OCI-LY3 (cell line): ENCODE measurements at regions not wholly inside any gene's neighbourhood (a gene's known extent, or its start where the extent isn't known, plus 50 kb on each side); places are given as distances from the start of the nearest gene placed in this dataset.

Source experiments
- H2AFZ ChIP-seq: fragments of 200-600, 300-600 bp; shearing (Covaris generic); 2 replicates; pipeline ENCODE4 v1.6.0; 2014; ENCODE audit warnings: antibody characterized with exemption, low read depth, low read length
- H3K27ac ChIP-seq: fragments of 200-600, 300-600 bp; sonication (generic); 2 replicates; pipeline ENCODE4 v1.5.1; 2014; ENCODE audit warnings: mild to moderate bottlenecking, low read length, moderate library complexity, mixed read lengths
- H3K27me3 ChIP-seq: fragments of 200-600, 300-600 bp; sonication (generic); 2 replicates; pipeline ENCODE4 v1.6.1; 2014; ENCODE audit warnings: low read depth, low read length, mixed read lengths
- H3K36me3 ChIP-seq: fragments of 200-600, 300-600 bp; sonication (generic); replicated peaks from 2 replicates; pipeline ENCODE3; 2014; ENCODE audit warnings: low read depth, low read length, mixed read lengths
- H3K4me1 ChIP-seq: fragments of 300-600, 200-600 bp; sonication (generic); 2 replicates; pipeline ENCODE4 v1.6.1; 2014; ENCODE audit warnings: low read length, mixed read lengths
- H3K4me2 ChIP-seq: fragments of 200-600, 300-600 bp; sonication (generic); 2 replicates; pipeline ENCODE4 v1.6.1; 2014; ENCODE audit warnings: low read length, mixed read lengths
- H3K4me3 ChIP-seq: fragments of 300-600, 200-600 bp; sonication (generic); 2 replicates; pipeline ENCODE4 v1.5.1; 2014; ENCODE audit warnings: antibody characterized with exemption, mild to moderate bottlenecking, low read length, moderate library complexity
- H3K79me2 ChIP-seq: fragments of 300-600, 200-600 bp; shearing (Covaris generic); 2 replicates; pipeline ENCODE4 v1.6.1; 2014; ENCODE audit warnings: mild to moderate bottlenecking, low read length, mixed read lengths
- H3K9ac ChIP-seq: fragments of 300-600, 200-600 bp; shearing (Covaris generic); 2 replicates; pipeline ENCODE4 v1.6.0; 2014; ENCODE audit warnings: mild to moderate bottlenecking, low read length, moderate library complexity
- H3K9me3 ChIP-seq: fragments of 200-600, 300-600 bp; shearing (Covaris generic); 2 replicates; pipeline ENCODE4 v1.6.1; 2014; ENCODE audit warnings: low read length, mixed read lengths; ENCODE audit not compliant: insufficient read depth
- H4K20me1 ChIP-seq: fragments of 200-600, 300-600 bp; sonication (generic); 2 replicates; pipeline ENCODE4 v1.6.1; 2016; ENCODE audit warnings: low read length, mixed read lengths; ENCODE audit not compliant: insufficient read depth
- CTCF ChIP-seq: fragments of 200-600, 300-600 bp; sonication (generic); IDR thresholded peaks from 2 replicates; pipeline ENCODE4 v1.5.1; 2014; ENCODE audit warnings: antibody characterized with exemption, low read length, low read depth
- EZH2phosphoT487 ChIP-seq: fragments of 200-600 bp; shearing (Covaris generic); IDR thresholded peaks from 2 replicates; pipeline ENCODE4 v1.6.1; 2018; ENCODE audit warnings: antibody characterized with exemption, mixed run types, low read depth

DNA sequence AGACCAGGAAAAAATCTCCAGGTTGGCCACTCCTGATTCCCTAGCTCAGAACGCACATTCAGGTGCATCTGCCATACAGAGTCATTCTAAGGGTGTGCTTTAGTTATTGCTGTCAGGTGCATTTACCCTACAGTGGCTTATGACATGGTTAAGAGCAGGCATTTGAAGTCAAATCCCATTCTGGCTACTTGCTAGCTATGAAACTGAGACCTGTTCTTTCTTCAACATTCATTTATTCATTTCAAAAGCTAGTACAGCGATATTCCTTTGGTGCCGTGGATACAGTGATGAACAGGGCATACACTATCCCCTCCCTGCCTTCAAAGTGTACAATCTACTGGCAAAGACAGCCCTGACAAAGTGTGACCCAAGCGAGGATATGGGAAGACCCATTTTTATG lies 508.3 kb downstream of the NPIPA7 start:
- no peaks in the 10 kb centered on the region for H3K9me3 ChIP-seq
- no peak overlapping the region for H2AFZ ChIP-seq
- no peak overlapping the region for H3K27ac ChIP-seq
- no peaks in the 10 kb centered on the region for H3K4me1 ChIP-seq
- no peaks in the 10 kb centered on the region for H3K36me3 ChIP-seq
- no peaks in the 10 kb centered on the region for H3K79me2 ChIP-seq
- H4K20me1 ChIP-seq = no peaks in the 10 kb centered on the region
- no peak overlapping the region for H3K4me2 ChIP-seq
- H3K27me3 ChIP-seq = peaks cover 9% of the 10 kb centered on the region; the same call in 1 of the 2 replicates
- no peak overlapping the region for H3K4me3 ChIP-seq
- TF ChIP-seq CTCF (no peak), EZH2phosphoT487 (no peak)
- no peak overlapping the region for H3K9ac ChIP-seq

GRCh38 chr16:16890964-16891363 lies 512.0 kb downstream of the NPIPA7 start:
- Histone ChIP-seq H2AFZ (no peak overlapping the region), H3K9ac (no peak overlapping the region), H3K9me3 (no peaks in the 10 kb centered on the region), H4K20me1 (no peaks in the 10 kb centered on the region), H3K79me2 (no peaks in the 10 kb centered on the region), H3K4me3 (no peak overlapping the region), H3K27ac (no peak overlapping the region), H3K4me1 (no peaks in the 10 kb centered on the region), H3K27me3 (no peaks in the 10 kb centered on the region), H3K36me3 (no peaks in the 10 kb centered on the region), H3K4me2 (no peak overlapping the region)
- TF ChIP-seq CTCF (no peak), EZH2phosphoT487 (no peak)

GRCh38 chr16:16904601-16905000 lies 525.7 kb downstream of the NPIPA7 start:
- no peak overlapping the region for H3K4me3 ChIP-seq
- no peaks in the 10 kb centered on the region for H3K9me3 ChIP-seq
- no peaks in the 10 kb centered on the region for H3K79me2 ChIP-seq
- no peaks in the 10 kb centered on the region for H4K20me1 ChIP-seq
- H3K36me3 ChIP-seq = no peaks in the 10 kb centered on the region
- no peak overlapping the region for H3K4me2 ChIP-seq
- H3K4me1 ChIP-seq = no peaks in the 10 kb centered on the region
- H3K27me3 ChIP-seq = no peaks in the 10 kb centered on the region
- H3K27ac ChIP-seq = no peak overlapping the region
- no peak for TF ChIP-seq EZH2phosphoT487
- TF ChIP-seq CTCF = no peak
- H2AFZ ChIP-seq = no peak overlapping the region
- no peak overlapping the region for H3K9ac ChIP-seq

DNA sequence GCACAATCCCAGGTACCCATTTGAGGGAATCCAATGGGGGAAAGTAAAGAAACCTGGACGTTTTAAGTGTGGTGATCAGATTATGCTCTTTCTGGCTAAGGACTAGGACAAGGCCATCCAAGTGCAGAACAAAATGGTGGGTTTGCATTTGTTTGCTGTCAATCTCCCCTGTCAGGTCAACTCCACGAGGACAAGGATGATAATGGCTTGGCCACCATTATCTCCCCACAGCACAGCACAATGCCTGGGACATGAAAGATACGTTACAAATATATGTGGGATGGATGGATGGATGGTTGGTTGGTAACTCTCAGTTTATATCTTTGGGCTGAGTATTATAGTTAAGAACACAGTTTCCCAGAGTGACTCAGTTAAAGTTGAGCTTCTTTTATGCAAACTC lies 526.9 kb downstream of the NPIPA7 start:
- Histone ChIP-seq H3K4me1 (no peaks in the 10 kb centered on the region), H3K27me3 (no peaks in the 10 kb centered on the region), H3K4me2 (no peak overlapping the region), H4K20me1 (no peaks in the 10 kb centered on the region), H3K27ac (no peak overlapping the region), H3K79me2 (no peaks in the 10 kb centered on the region), H3K4me3 (no peak overlapping the region), H2AFZ (no peak overlapping the region), H3K36me3 (no peaks in the 10 kb centered on the region), H3K9me3 (no peaks in the 10 kb centered on the region), H3K9ac (no peak overlapping the region)
- TF ChIP-seq EZH2phosphoT487 = no peak
- TF ChIP-seq CTCF = no peak
